ENCODE measurements at regions not wholly inside any gene's neighbourhood (a gene's known extent, or its start where the extent isn't known, plus 50 kb on each side); places are given as distances from the start of the nearest gene placed in this dataset.

GRCh38 chr7:54629771-54630170 lies 87.6 kb downstream of the VSTM2A start:
- no peak for DNase-seq (ENCODE audit: low read depth in 2 of 3, low spot score in 2 of 3)

GRCh38 chr7:54622696-54623309 lies 80.6 kb downstream of the VSTM2A start:
- no peak for DNase-seq (ENCODE audit: low read depth in 2 of 3, low spot score in 2 of 3)
